Skeletal muscle tissue (tissue), 3 donors: ENCODE measurements at regions not wholly inside any gene's neighbourhood (a gene's known extent, or its start where the extent isn't known, plus 50 kb on each side); places are given as distances from the start of the nearest gene placed in this dataset.
A peak's percentile ranks its signal among the peaks of the same experiment; 100 is the strongest.

ENCODE experiments used
- H3K27ac ChIP-seq: one replicate; pipeline ENCODE4 v1.7.0; 2013; ENCODE audit warnings: mild to moderate bottlenecking, low read depth, low read length, inconsistent platforms
- H3K27me3 ChIP-seq, 3 donors: one replicate each; pipeline ENCODE4 v1.7.0; 2013; ENCODE audit warnings: low read length in 3 of 3; ENCODE audit not compliant: control insufficient read depth in 3 of 3, insufficient read depth in 3 of 3
- H3K36me3 ChIP-seq, 3 donors: one replicate each; pipeline ENCODE4 v1.7.0; 2013; ENCODE audit warnings: low read length in 3 of 3; ENCODE audit not compliant: control insufficient read depth in 3 of 3, insufficient read depth in 3 of 3
- H3K4me1 ChIP-seq, 3 donors: one replicate each; pipeline ENCODE4 v1.7.0; 2013; ENCODE audit warnings: low read length in 3 of 3, mild to moderate bottlenecking in 3 of 3; ENCODE audit not compliant: control insufficient read depth in 3 of 3, insufficient read depth in 3 of 3
- H3K4me3 ChIP-seq, 3 donors: one replicate each; pipeline ENCODE4 v1.7.0; 2013; ENCODE audit warnings: low read length in 3 of 3
- H3K9ac ChIP-seq, 3 donors: one replicate each; pipeline ENCODE4 v1.7.0; 2013; ENCODE audit warnings: low read length in 3 of 3, mild to moderate bottlenecking in 3 of 3, moderate library complexity in 2 of 3, low read depth in 1 of 3
- H3K9me3 ChIP-seq, 3 donors: one replicate each; pipeline ENCODE4 v1.7.0; 2013; ENCODE audit warnings: low read length in 3 of 3; ENCODE audit not compliant: control insufficient read depth in 3 of 3
- donor health status: Osteomylitis.

DNA sequence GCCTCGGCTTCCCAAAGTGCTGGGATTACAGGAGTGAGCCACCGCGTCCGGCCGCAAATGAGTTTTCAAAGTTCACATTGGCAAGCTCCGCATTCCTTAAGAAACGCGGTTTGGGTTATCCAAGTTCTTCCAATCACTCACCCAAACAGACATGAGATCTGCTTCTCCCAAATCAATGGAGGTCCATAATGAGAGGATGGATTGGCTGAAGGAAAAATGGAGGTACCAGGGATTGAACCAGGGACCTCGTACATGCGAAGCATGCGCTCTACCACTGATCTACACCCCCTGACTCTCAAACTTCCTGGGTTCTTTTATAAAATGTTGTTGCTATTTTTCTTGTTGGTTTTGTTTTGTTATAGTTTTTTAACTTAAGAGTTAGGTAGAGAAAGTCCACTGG, 170.0 kb downstream of the GPX5 start:
- Histone ChIP-seq H3K27ac (no peak overlapping the region), H3K27me3 (peaks cover 39 to 68% (median 42%) of the 10 kb centered on the region in 3 donors), H3K36me3 (no peaks in the 10 kb centered on the region), H3K4me1 (no peaks in the 10 kb centered on the region), H3K9me3 (no peaks in the 10 kb centered on the region), H3K4me3 (no peak overlapping the region), H3K9ac (no peak overlapping the region)

DNA sequence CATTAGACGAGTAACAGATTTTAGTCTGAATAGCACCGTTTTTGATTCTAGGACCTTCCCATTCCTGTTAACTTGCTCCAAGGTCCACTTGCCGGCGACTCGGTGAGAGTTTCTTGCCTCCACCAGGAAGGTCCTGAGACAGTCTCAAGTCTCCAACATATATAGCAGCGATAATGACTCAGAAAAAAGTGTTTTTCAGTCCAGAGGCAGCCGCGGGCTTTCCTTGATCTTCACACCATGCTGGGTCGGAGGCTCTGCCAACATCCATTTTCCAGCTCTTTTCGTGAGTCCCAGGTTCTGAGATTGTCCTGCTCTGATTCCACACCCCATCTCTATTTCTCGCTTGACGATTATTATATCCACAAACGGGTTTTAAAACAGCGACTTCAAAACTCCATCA, 170.5 kb downstream of the GPX5 start:
- Histone ChIP-seq H3K4me1 (no peaks in the 10 kb centered on the region), H3K9ac (no peak overlapping the region), H3K4me3 (no peak overlapping the region), H3K27ac (no peak overlapping the region), H3K36me3 (no peaks in the 10 kb centered on the region), H3K9me3 (no peaks in the 10 kb centered on the region), H3K27me3 (peaks cover 39 to 70% (median 42%) of the 10 kb centered on the region in 3 donors)

DNA sequence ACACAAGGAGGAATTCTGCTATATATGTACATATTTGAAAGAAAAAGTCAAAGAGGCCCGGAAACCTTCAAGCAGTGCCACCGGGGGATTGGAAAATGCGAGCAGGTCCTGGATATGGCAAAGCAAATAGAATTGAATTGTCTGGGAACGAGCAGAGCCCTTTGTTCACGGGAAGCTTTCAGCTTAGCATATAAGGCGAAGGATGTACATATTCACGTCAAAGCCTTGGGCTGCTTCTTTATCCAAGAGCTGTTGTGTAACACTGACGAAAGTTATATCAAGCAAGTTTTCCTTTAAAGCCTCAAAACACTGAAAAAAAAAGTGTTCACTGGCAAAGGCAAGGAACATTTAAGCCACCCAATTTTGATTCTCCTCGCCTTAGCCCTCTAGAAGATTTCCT, 171.0 kb downstream of the GPX5 start:
- H3K27ac ChIP-seq, result no peak overlapping the region
- no peaks in the 10 kb centered on the region for H3K36me3 ChIP-seq
- no peak overlapping the region for H3K9ac ChIP-seq
- peaks cover 39 to 70% (median 42%) of the 10 kb centered on the region in 3 donors for H3K27me3 ChIP-seq
- no peaks in the 10 kb centered on the region for H3K4me1 ChIP-seq
- no peaks in the 10 kb centered on the region for H3K9me3 ChIP-seq
- H3K4me3 ChIP-seq, result no peak overlapping the region

DNA sequence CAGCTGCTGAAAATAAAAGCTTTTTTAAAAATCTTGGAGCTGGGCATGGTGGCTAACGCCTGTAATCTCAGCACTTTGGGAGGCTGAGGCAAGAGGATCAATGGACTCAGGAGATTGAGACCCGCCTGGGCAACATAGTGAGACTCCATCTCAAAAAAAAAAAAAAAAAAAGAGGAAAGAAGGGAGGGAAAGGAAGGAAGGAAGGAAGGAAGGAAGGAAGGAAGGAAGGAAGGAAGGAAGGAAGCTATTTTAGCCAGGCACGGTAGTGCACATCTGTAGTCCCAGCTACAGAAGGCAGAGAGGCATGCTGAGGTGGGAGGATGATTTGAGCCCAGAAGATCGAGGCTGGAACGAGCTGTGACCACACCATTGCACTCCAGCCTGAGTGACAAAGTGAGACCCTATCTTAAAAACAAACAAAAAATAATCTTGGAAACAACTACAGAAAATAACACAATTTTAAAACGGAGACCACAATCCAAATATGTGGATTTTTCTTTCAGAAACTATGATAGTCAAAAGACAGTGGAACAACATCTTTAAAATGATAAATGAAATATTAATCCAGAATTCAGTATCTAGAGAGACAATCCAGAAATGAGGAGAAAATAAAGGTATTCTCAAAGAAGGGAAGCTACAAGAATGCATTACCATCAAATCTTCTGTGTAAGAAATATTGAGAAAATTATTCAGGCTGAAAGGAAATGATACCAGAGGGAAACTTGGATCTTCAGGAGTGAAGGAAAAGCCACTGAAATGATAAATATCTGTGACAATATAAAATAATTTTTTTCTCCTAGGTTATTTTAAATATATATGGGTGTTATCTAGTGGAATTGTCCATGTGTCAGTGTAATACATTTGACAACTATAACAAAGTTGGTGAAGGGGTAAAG, 182.0 kb downstream of the GPX5 start:
- H3K9me3 ChIP-seq, result peaks cover 3 to 10% (median 3%) of the 10 kb centered on the region in 3 donors
- no peak overlapping the region for H3K27ac ChIP-seq
- H3K36me3 ChIP-seq, result no peaks in the 10 kb centered on the region
- no peak overlapping the region for H3K9ac ChIP-seq
- peaks cover 4 to 23% (median 12%) of the 10 kb centered on the region in 3 donors for H3K27me3 ChIP-seq
- H3K4me3 ChIP-seq, result no peak overlapping the region
- peaks cover 0 to 4% (median 0%) of the 10 kb centered on the region in 3 donors for H3K4me1 ChIP-seq

DNA sequence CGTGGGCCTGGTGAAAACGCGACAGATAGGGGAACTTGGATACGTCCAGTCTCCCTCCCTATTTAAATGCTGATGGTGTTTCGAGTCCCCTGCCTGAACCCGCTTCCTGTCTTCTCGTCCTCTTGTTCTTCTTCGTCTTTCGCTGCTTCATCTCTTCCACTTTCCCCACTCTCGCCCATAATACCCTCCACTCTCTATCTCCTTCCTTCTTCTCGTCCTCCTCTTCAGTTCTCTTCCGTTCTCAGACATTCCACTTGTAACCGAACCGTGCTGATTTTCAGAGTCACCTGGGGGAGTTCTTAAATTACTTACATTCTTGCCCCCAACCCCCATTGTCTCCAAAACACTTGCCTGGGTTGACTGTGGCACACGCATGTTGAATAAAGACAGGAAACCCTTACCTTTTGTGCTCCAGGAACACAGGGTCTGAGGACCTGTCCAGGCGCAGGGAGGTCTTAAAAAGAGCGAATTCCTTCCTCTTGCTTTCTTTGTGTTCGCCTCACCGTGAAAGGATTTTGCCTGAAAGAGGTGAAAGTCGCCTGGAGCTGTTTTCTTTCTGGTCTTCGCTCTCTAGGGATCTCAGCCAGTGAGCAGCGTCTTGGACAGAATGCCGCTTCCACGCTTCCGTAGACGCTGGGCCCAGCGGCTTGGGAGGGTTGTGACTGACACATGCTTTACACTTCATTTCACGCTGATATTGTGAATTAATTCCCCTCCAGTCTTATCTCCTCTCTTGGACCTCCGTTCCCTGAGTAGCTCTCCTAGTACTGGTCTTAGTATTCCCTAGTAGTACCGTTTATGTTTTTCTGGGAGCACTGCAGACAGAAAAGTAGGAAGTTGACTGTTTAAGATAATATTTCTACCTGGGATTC, 184.0 kb downstream of the GPX5 start:
- Histone ChIP-seq H3K9ac (no peak overlapping the region), H3K36me3 (no peaks in the 10 kb centered on the region), H3K27ac (no peak overlapping the region), H3K9me3 (peaks cover 3 to 10% (median 3%) of the 10 kb centered on the region in 3 donors), H3K27me3 (peaks cover 4 to 20% (median 12%) of the 10 kb centered on the region in 3 donors), H3K4me1 (peaks cover 0 to 4% (median 0%) of the 10 kb centered on the region in 3 donors), H3K4me3 (peak overlapping the region; percentile 25 to 42 (median 30))

DNA sequence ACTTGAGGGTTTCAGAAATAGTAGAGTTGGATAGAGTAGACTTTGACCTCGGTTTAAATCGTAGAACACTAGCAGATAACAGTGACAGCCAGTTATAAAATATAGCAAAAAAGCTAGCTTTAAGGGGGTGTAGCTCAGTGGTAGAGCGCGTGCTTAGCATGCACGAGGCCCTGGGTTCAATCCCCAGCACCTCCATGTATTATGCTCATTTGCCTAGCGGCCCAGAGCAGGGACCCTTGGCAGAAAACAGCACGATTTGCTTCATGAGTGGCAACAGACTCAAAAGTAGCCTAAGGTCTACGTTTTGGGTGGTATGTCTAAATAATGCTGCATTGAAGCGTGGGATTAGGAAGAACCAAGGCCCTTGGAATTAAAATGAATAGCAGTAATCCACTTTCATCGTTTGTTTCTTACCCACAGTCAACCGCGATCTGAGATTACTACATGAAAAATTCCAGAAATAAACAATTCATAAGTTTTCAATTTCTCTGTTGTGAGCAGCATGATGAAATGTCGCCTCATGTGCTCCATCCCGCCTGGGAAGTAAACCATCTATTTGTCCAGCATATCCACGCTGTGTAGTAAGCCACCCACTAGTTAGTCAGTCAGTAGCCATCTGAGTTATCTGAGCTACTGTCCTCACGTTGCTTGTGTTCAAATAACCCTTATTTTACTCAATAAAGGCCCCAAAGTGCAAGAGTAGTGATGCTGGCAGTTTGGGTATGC, 184.9 kb downstream of the GPX5 start:
- no peak overlapping the region for H3K9ac ChIP-seq
- peaks cover 3 to 10% (median 3%) of the 10 kb centered on the region in 3 donors for H3K9me3 ChIP-seq
- peaks cover 4 to 19% (median 12%) of the 10 kb centered on the region in 3 donors for H3K27me3 ChIP-seq
- peaks cover 0 to 4% (median 0%) of the 10 kb centered on the region in 3 donors for H3K4me1 ChIP-seq
- no peak overlapping the region for H3K4me3 ChIP-seq
- no peaks in the 10 kb centered on the region for H3K36me3 ChIP-seq
- H3K27ac ChIP-seq, result no peak overlapping the region

DNA sequence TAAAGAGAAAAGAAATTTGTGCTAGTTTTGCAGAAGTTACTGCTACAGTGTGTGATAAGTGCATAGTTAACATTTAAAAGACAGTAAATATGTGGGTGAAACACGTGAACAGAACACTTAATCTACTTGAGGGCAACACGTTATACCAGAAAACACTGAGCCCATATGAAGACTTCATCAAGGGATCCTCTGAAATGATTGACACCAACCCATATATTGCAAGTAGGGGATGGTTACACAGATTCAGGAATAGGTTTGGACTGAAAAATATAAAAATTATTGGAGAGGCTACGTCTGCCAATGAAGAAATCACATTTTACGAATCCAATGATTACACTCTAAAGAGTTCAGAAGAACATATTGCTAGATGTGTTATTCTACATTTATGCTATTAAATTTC, 185.6 kb downstream of the GPX5 start:
- H3K9me3 ChIP-seq, result peaks cover 3 to 9% (median 3%) of the 10 kb centered on the region in 3 donors
- H3K36me3 ChIP-seq, result no peaks in the 10 kb centered on the region
- no peak overlapping the region for H3K4me3 ChIP-seq
- peaks cover 4 to 19% (median 12%) of the 10 kb centered on the region in 3 donors for H3K27me3 ChIP-seq
- peaks cover 0 to 4% (median 0%) of the 10 kb centered on the region in 3 donors for H3K4me1 ChIP-seq
- H3K9ac ChIP-seq, result no peak overlapping the region
- no peak overlapping the region for H3K27ac ChIP-seq

DNA sequence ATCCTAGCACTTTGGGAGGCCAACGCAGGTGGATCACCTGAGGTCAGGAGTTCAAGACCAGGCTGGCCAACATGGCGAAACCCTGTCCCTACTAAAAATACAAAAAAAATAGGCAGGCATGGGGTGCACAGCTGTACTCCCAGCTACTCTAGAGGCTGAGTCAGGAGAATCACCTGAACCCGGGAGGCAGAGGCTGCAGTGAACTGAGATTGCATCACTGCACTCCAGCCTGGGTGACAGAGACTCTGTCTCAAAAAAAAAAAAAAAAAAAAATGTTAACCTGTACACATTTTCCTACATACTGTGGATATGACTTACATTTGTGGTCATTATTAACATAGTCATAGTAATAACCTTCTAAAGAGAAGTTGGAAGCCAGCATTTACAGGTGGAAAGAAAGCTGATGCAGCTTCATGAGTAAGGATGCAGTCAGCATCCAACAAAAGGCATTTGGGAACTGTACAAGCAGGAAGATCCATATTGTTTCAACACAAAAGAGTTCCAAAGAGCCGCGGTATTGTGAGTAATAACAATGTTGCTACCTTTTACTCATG, 186.2 kb downstream of the GPX5 start:
- H3K27me3 ChIP-seq, result peaks cover 4 to 20% (median 12%) of the 10 kb centered on the region in 3 donors
- H3K36me3 ChIP-seq, result no peaks in the 10 kb centered on the region
- peaks cover 0 to 4% (median 0%) of the 10 kb centered on the region in 3 donors for H3K4me1 ChIP-seq
- no peak overlapping the region for H3K9ac ChIP-seq
- H3K27ac ChIP-seq, result no peak overlapping the region
- no peak overlapping the region for H3K4me3 ChIP-seq
- H3K9me3 ChIP-seq, result peaks cover 3 to 7% (median 3%) of the 10 kb centered on the region in 3 donors

DNA sequence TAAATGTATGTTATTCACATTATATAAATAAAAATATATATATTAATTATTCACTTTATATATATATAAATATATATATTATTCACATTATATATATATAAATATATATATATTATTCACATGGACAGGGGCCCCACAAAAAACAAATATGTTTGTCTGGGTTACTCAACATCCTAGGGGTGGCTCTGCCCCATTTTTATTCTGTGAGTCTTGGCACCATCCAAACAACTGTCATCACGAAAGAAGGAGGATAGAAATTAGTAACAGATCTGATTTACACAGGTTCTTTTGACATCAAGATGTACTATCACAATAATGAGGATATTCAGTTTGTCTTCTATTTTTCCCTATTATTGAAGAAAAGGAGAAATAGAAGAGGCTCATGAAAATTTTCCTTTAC, 187.3 kb downstream of the GPX5 start:
- Histone ChIP-seq H3K4me1 (peaks cover 0 to 4% (median 0%) of the 10 kb centered on the region in 3 donors), H3K27me3 (peaks cover 4 to 25% (median 12%) of the 10 kb centered on the region in 3 donors), H3K4me3 (no peak overlapping the region), H3K36me3 (no peaks in the 10 kb centered on the region), H3K27ac (no peak overlapping the region), H3K9ac (no peak overlapping the region), H3K9me3 (peaks cover 0 to 7% (median 0%) of the 10 kb centered on the region in 3 donors)
